Tibial artery (tissue), 4 donors: ENCODE measurements at regions not wholly inside any gene's neighbourhood (a gene's known extent, or its start where the extent isn't known, plus 50 kb on each side); places are given as distances from the start of the nearest gene placed in this dataset.

Experiments
- DNase-seq, 2 donors: peaks; one replicate each; pipeline ENCODE4 v3.0.0-alpha.2; 2019
- H3K27ac ChIP-seq, 2 donors: fragments of 200-600 bp; sonication (generic) in 1 of 2; 1 replicate in 1 of 2; 2 replicates in 1 of 2; pipeline ENCODE4 v1.5.1; 2018 to 2019; ENCODE audit warnings: mild to moderate bottlenecking in 1 of 2
- H3K27me3 ChIP-seq, 2 donors: fragments of 200-600 bp; sonication (generic) in 1 of 2; one replicate each; pipeline versions ENCODE4 v1.5.1 to v1.6.0; 2016 to 2019
- H3K36me3 ChIP-seq, 3 donors: fragments of 200-600 bp; sonication (generic) in 2 of 3; one replicate each; pipeline ENCODE4 v1.5.1; 2016 to 2019; ENCODE audit warnings: mild to moderate bottlenecking in 2 of 3
- H3K4me1 ChIP-seq, 4 donors: fragments of 200-600 bp; sonication (generic) in 2 of 4; 1 replicate in 3 of 4; 2 replicates in 1 of 4; pipeline ENCODE4 v1.5.1; 2016 to 2019
- H3K4me3 ChIP-seq, 2 donors: fragments of 200-600 bp; sonication (generic) in 1 of 2; 1 replicate in 1 of 2; 2 replicates in 1 of 2; pipeline ENCODE4 v1.5.1; 2018 to 2019; ENCODE audit warnings: mild to moderate bottlenecking in 2 of 2
- H3K9me3 ChIP-seq, 3 donors: fragments of 200-600 bp; sonication (generic) in 1 of 3; one replicate each; pipeline ENCODE4 v1.5.1; 2016 to 2019
- CTCF ChIP-seq, 2 experiments: fragments of 200-600 bp in 1 of 2; fragments of 450-650 bp in 1 of 2; IDR thresholded peaks; one replicate each; pipeline ENCODE4 v1.5.1; 2017 to 2019; ENCODE audit warnings: antibody characterized with exemption in 2 of 2, mild to moderate bottlenecking in 1 of 2, moderate library complexity in 1 of 2
- intact Hi-C: fragments of 100-400 bp; cut with DNase I; formaldehyde crosslinking; loops from one replicate; pipeline ENCODE4 v1.15.0; 2023; ENCODE audit warnings: low total_unique reads

- Histone ChIP-seq H3K27ac (no peak overlapping the region), H3K9me3 (no peaks in the 10 kb centered on the region), H3K27me3 (no peaks in the 10 kb centered on the region), H3K4me1 (no peaks in the 10 kb centered on the region), H3K36me3 (no peaks in the 10 kb centered on the region), H3K4me3 (no peak overlapping the region)
- intact Hi-C loops, result no loop called here
- no peak for DNase-seq
- no peak for TF ChIP-seq CTCF (IDR thresholded peaks at IDR 0.05)
Measured at GRCh38 chr4:171565130-171565788, 247.9 kb upstream of the GALNTL6 start.

- TF ChIP-seq CTCF (IDR thresholded peaks at IDR 0.05), result no peak
- no peaks in the 10 kb centered on the region for H3K36me3 ChIP-seq
- no peaks in the 10 kb centered on the region for H3K4me1 ChIP-seq
- no peaks in the 10 kb centered on the region for H3K9me3 ChIP-seq
- no peak overlapping the region for H3K27ac ChIP-seq
- no peaks in the 10 kb centered on the region for H3K27me3 ChIP-seq
- no peak for DNase-seq
- intact Hi-C loops, result no loop called here
- no peak overlapping the region for H3K4me3 ChIP-seq
Measured at GRCh38 chr4:171561419-171561818, 251.8 kb upstream of the GALNTL6 start.

DNA sequence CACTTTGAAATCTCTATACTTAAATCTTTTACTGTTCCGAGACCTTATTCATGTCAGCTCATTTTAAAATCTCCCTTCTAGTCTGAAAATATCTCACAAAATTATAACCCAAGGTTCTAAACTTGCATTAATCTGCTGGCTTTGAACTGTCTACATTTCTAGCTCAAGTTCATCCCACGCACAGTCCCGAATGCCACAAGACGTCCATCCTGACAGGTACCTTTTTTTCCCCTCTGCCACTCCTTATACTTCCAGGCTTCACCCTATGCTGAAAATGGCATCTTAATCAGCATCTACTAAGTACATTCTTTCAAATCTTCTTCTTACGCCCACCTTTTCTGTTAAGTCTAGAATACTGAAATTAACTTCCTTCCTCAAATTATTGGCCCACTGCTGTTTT lies 259.2 kb upstream of the GALNTL6 start:
- H3K9me3 ChIP-seq, result no peaks in the 10 kb centered on the region
- no peaks in the 10 kb centered on the region for H3K27me3 ChIP-seq
- no peak for DNase-seq
- H3K4me1 ChIP-seq, result no peaks in the 10 kb centered on the region
- no peak for TF ChIP-seq CTCF (IDR thresholded peaks at IDR 0.05)
- intact Hi-C loops, result no loop called here
- H3K27ac ChIP-seq, result no peak overlapping the region
- no peak overlapping the region for H3K4me3 ChIP-seq
- H3K36me3 ChIP-seq, result no peaks in the 10 kb centered on the region

- H3K4me1 ChIP-seq, result no peaks in the 10 kb centered on the region
- intact Hi-C loops, result no loop called here
- no peaks in the 10 kb centered on the region for H3K27me3 ChIP-seq
- no peak overlapping the region for H3K4me3 ChIP-seq
- no peaks in the 10 kb centered on the region for H3K36me3 ChIP-seq
- H3K27ac ChIP-seq, result no peak overlapping the region
- no peak for TF ChIP-seq CTCF (IDR thresholded peaks at IDR 0.05)
- DNase-seq, result no peak
- H3K9me3 ChIP-seq, result no peaks in the 10 kb centered on the region
Measured at GRCh38 chr4:171542640-171543039, 270.6 kb upstream of the GALNTL6 start.

DNA sequence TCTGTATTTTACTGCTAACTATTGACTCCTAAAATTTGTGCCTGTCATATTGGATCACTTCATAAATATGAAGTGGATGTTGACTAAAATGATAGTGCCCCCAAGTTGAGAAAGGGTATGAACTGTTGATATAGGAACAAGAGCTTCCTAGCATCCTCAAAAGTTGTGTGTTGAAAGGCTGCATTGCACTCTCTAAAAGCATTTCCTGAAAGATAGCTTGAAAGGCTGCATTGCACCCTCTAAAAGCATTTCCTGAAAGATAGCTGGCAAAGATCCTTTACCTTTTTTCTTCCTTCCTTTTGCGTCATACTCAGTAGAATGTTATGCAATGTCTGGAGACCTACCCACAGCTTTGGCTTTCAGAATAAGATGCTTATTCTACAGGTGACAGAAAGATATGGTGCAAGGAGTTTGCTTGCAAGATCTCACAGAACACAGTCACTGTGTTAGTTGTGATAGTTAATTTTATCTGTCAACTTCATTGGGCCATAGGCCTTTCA lies 274.6 kb upstream of the GALNTL6 start:
- Histone ChIP-seq H3K36me3 (no peaks in the 10 kb centered on the region), H3K4me3 (no peak overlapping the region), H3K27me3 (no peaks in the 10 kb centered on the region), H3K27ac (no peak overlapping the region), H3K9me3 (no peaks in the 10 kb centered on the region), H3K4me1 (no peaks in the 10 kb centered on the region)
- no peak for TF ChIP-seq CTCF (IDR thresholded peaks at IDR 0.05)
- intact Hi-C loops, result no loop called here
- DNase-seq, result no peak

DNA sequence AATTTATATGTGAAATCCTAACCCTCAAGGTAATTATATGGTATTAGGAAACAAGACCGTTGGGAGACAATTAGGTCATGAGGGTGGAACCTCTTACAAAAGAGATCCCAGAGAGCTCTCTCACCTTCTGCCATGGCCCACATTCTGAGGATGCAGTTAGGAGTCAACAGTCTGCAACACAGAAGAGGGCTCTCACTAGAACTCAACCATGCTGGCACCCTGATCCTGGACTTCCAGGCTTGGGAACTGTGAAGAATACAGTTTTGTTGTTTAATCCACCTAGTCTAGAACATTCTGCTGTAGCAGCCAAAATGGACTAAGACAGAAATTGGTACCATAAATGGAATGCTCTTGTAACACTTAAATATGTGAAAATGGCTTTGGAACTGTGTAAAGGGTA lies 278.8 kb upstream of the GALNTL6 start:
- Histone ChIP-seq H3K9me3 (no peaks in the 10 kb centered on the region), H3K36me3 (no peaks in the 10 kb centered on the region), H3K4me3 (no peak overlapping the region), H3K4me1 (no peaks in the 10 kb centered on the region), H3K27me3 (no peaks in the 10 kb centered on the region), H3K27ac (no peak overlapping the region)
- intact Hi-C loops, result no loop called here
- no peak for DNase-seq
- no peak for TF ChIP-seq CTCF (IDR thresholded peaks at IDR 0.05)
